PC-3 (cell line): ENCODE measurements at regions not wholly inside any gene's neighbourhood (a gene's known extent, or its start where the extent isn't known, plus 50 kb on each side); places are given as distances from the start of the nearest gene placed in this dataset.

ENCODE experiments used
- ATAC-seq: fragments of 200-7000 bp; cut with Tn5 transposase; 2 replicates; pipeline ENCODE4 v1.9.1; 2020; ENCODE audit warnings: mild to moderate bottlenecking, moderate library complexity
- BruUV-seq: library from RNA; stranded (reverse); fragments of 400-500 nt; replicated peaks from 2 replicates; lab custom pipeline; 2021; lab: Mats Ljungman, UMichigan
- CTCF ChIA-PET: fragments of 300-600 bp; sonication (Branson Sonifier 250); formaldehyde crosslinking; loops from one replicate; lab custom pipeline; 2022; ENCODE audit warnings: antibody characterized with exemption; lab: Charles Lee
- POLR2A ChIA-PET: fragments of 300-600 bp; sonication (Branson Sonifier 250); formaldehyde crosslinking; loops from one replicate; lab custom pipeline; 2022; ENCODE audit warnings: antibody characterized with exemption; ENCODE audit not compliant: unreplicated experiment; lab: Charles Lee
- DNase-seq: peaks from one replicate; pipeline ENCODE4 v3.0.0-alpha.2; 2015
- H2AFZ ChIP-seq: fragments of 300-600 bp; sonication (generic); 2 replicates; pipeline ENCODE4 v1.6.0; 2016; ENCODE audit warnings: antibody characterized with exemption, low read length
- H3F3A ChIP-seq: fragments of 300-600 bp; sonication (generic); one replicate; pipeline ENCODE4 v1.6.0; 2017; ENCODE audit warnings: antibody characterized with exemption, low read length, control low read depth, mild to moderate bottlenecking; ENCODE audit not compliant: unreplicated experiment
- H3K27ac ChIP-seq: fragments of 300-600 bp; sonication (generic); 2 replicates; pipeline ENCODE4 v1.5.1; 2016; ENCODE audit warnings: mild to moderate bottlenecking, low read length
- H3K27me3 ChIP-seq: fragments of 300-600 bp; sonication (generic); 2 replicates; pipeline ENCODE4 v1.6.1; 2016; ENCODE audit warnings: low read length, mixed read lengths
- H3K36me3 ChIP-seq: fragments of 300-600 bp; sonication (generic); 2 replicates; pipeline ENCODE4 v1.6.1; 2016; ENCODE audit warnings: low read depth, mixed run types, low read length, mixed read lengths
- H3K4me1 ChIP-seq: fragments of 300-600 bp; sonication (generic); 2 replicates; pipeline ENCODE4 v1.5.1; 2016; ENCODE audit warnings: low read length; ENCODE audit not compliant: insufficient read depth
- H3K4me2 ChIP-seq: fragments of 300-600 bp; sonication (generic); 2 replicates; pipeline ENCODE4 v1.6.0; 2016; ENCODE audit warnings: low read length
- H3K4me3 ChIP-seq: fragments of 300-600 bp; sonication (generic); 2 replicates; pipeline ENCODE4 v1.5.1; 2016; ENCODE audit warnings: mild to moderate bottlenecking, low read length, mixed read lengths
- H3K79me2 ChIP-seq: fragments of 300-600 bp; sonication (generic); 2 replicates; pipeline ENCODE4 v1.6.1; 2017; ENCODE audit warnings: low read length, mixed read lengths
- H3K9ac ChIP-seq: fragments of 300-600 bp; sonication (generic); 2 replicates; pipeline ENCODE4 v1.6.0; 2016; ENCODE audit warnings: mild to moderate bottlenecking, low read length
- H3K9me2 ChIP-seq: fragments of 300-600 bp; sonication (generic); replicated peaks from 2 replicates; pipeline ENCODE4 v1.6.1; 2016; ENCODE audit warnings: mixed run types, low read length, mixed read lengths
- H3K9me3 ChIP-seq: fragments of 300-600 bp; sonication (generic); 2 replicates; pipeline ENCODE4 v1.6.1; 2016; ENCODE audit warnings: low read length, mixed read lengths
- H4K20me1 ChIP-seq: fragments of 300-600 bp; sonication (generic); 2 replicates; pipeline ENCODE4 v1.6.1; 2016; ENCODE audit warnings: low read length, mixed read lengths
- EZH2 ChIP-seq: fragments of 300-600 bp; sonication (generic); IDR thresholded peaks from one replicate; pipeline ENCODE4 v1.6.1; 2017; ENCODE audit warnings: antibody characterized with exemption, mild to moderate bottlenecking, low read length; ENCODE audit not compliant: unreplicated experiment
- EZH2phosphoT487 ChIP-seq: fragments of 300-600 bp; sonication (generic); IDR thresholded peaks from 2 replicates; pipeline ENCODE4 v1.6.1; 2018; ENCODE audit warnings: mild to moderate bottlenecking, antibody characterized with exemption, low read length, borderline replicate concordance
- intact Hi-C: fragments of 100-400 bp; cut with micrococcal nuclease; formaldehyde crosslinking; loops from 2 replicates; pipeline ENCODE4 v1.9.0; 2023
- TF ChIP-seq, protein P1 (sequence below): fragments of 300-600 bp; sonication (generic); conservative IDR thresholded peaks from 2 replicates; pipeline ENCODE4 v1.5.1; 2017; ENCODE audit warnings: antibody characterized with exemption, low read depth, mild to moderate bottlenecking, low read length

DNA sequence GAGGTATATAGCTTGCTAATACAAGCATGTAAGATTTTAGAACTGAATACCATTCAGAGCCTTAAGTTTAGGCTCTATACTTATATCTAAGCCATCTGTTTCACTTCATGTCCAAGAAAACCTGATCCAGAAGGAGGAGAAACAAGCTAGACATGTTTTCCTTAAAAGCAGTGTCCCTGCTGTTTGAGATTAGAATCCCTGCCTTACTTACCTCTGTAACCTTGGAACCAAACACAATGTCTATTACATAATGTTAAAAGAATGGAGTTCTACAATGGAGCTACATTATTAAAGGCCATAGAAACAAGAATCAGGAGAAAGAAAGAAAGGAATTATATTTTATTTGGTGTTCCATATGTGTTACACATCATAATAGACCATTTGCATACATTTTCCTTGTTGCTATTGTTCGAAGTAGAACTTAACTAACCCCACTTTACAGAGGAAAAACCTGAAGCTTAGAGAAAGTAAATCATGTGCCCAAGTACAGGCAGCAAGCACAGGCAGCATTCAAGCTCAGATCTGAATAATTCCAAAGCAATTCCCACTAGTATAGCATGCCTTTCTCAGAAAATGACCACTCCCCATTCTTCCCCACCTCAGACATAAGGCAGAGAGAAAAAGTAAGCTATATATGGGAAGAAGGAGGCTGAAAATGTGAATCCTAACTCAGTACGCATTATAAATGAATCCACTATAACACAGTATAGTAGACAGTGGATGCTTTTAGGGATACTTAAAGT lies 380.1 kb upstream of the SPAG17 start:
- Histone ChIP-seq H3K4me1 (no peaks in the 10 kb centered on the region), H3K4me3 (no peak overlapping the region), H3K79me2 (no peaks in the 10 kb centered on the region), H3K9me3 (no peaks in the 10 kb centered on the region), H3K27ac (no peak overlapping the region), H3K9me2 (no peaks in the 10 kb centered on the region), H3K4me2 (no peak overlapping the region), H4K20me1 (no peaks in the 10 kb centered on the region), H3K9ac (no peak overlapping the region), H3K27me3 (peaks cover 13% of the 10 kb centered on the region), H3K36me3 (no peaks in the 10 kb centered on the region), H2AFZ (no peak overlapping the region), H3F3A (no peaks in the 10 kb centered on the region)
- BruUV-seq = no TSS peak
- DNase-seq (no peak), ATAC-seq (no peak)
- POLR2A ChIA-PET = no interaction called here
- TF ChIP-seq EZH2phosphoT487 (no peak), EZH2 (no peak)
- TF ChIP-seq, protein P1, sequence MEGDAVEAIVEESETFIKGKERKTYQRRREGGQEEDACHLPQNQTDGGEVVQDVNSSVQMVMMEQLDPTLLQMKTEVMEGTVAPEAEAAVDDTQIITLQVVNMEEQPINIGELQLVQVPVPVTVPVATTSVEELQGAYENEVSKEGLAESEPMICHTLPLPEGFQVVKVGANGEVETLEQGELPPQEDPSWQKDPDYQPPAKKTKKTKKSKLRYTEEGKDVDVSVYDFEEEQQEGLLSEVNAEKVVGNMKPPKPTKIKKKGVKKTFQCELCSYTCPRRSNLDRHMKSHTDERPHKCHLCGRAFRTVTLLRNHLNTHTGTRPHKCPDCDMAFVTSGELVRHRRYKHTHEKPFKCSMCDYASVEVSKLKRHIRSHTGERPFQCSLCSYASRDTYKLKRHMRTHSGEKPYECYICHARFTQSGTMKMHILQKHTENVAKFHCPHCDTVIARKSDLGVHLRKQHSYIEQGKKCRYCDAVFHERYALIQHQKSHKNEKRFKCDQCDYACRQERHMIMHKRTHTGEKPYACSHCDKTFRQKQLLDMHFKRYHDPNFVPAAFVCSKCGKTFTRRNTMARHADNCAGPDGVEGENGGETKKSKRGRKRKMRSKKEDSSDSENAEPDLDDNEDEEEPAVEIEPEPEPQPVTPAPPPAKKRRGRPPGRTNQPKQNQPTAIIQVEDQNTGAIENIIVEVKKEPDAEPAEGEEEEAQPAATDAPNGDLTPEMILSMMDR = no peak
- CTCF ChIA-PET = no interaction called here
- intact Hi-C loops = no loop called here

DNA sequence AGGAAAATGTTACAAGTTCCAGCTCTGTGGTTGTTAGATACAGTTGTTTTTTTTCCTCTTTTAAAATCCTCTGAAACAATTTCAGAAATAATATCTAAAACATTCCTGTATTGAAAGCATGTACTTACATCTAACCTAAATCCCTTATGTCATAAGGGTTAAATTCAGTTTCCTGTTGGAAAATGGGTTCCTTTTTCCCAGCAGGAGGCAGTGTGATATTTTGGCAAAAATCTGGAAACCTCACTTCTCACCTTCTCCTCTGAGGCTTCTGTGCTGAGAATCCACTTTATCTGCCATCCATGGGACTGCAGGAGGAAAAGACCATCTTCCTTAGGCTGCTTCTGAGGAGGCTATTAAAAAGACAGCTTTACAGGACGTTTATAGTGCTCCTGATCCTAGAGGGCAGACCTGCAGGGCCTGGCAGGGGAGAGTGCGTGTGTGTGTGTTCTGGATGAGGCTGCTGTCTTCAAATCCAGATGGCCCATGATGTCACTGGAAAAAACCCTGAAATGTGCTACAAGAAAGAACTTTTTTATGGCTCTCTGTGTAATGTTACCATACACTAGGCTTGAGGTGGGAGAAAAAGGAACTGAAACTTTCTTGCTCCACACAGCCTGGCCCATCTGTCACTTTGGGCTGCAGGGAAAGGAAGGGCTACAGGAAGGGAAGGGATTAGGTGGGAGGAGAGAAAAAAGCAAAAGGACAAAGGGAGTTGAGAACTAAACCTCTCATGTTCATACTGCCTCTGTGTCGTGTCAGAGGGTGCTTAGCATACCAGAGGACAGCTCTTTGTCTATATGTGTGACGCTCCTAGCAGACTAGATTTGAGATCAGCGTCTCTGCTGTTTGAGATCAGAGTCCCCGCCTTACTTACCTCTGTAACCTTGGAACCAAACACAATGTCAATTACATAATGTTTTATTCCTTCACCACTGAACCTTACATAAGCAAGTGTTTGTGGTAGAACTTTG lies 379.2 kb upstream of the SPAG17 start:
- Histone ChIP-seq H3K4me2 (no peak overlapping the region), H3K4me1 (no peaks in the 10 kb centered on the region), H3K9ac (no peak overlapping the region), H3K79me2 (no peaks in the 10 kb centered on the region), H4K20me1 (no peaks in the 10 kb centered on the region), H3K27ac (no peak overlapping the region), H3K9me3 (no peaks in the 10 kb centered on the region), H2AFZ (no peak overlapping the region), H3F3A (no peaks in the 10 kb centered on the region), H3K36me3 (no peaks in the 10 kb centered on the region), H3K27me3 (peaks cover 18% of the 10 kb centered on the region), H3K4me3 (no peak overlapping the region), H3K9me2 (no peaks in the 10 kb centered on the region)
- CTCF ChIA-PET = no interaction called here
- ATAC-seq (no peak), DNase-seq (peak; percentile 10)
- intact Hi-C loops = no loop called here
- TF ChIP-seq EZH2phosphoT487 = no peak
- TF ChIP-seq, protein P1 = peak; percentile 45
- no peak for TF ChIP-seq EZH2
- POLR2A ChIA-PET = no interaction called here
- BruUV-seq = no TSS peak
